Colonic mucosa (tissue), 4 donors: ENCODE measurements at regions not wholly inside any gene's neighbourhood (a gene's known extent, or its start where the extent isn't known, plus 50 kb on each side); places are given as distances from the start of the nearest gene placed in this dataset.

Experiments
- DNase-seq: peaks from one replicate; pipeline ENCODE4 v3.0.0-alpha.2; 2020
- H3K27ac ChIP-seq: fragments of 200-600 bp; one replicate; pipeline ENCODE4 v1.8.0; 2021
- H3K27me3 ChIP-seq: fragments of 200-600 bp; one replicate; pipeline ENCODE4 v1.8.0; 2021
- H3K36me3 ChIP-seq: fragments of 200-600 bp; one replicate; pipeline ENCODE4 v1.8.0; 2021
- H3K4me1 ChIP-seq: fragments of 200-600 bp; one replicate; pipeline ENCODE4 v1.8.0; 2021; ENCODE audit warnings: mild to moderate bottlenecking
- H3K4me3 ChIP-seq: fragments of 200-600 bp; one replicate; pipeline ENCODE4 v1.8.0; 2021
- H3K9ac ChIP-seq, 2 donors: one replicate each; pipeline ENCODE4 v1.7.0; 2013; ENCODE audit warnings: control low read depth in 2 of 2, low read depth in 2 of 2, low read length in 2 of 2
- H3K9me3 ChIP-seq: fragments of 200-600 bp; one replicate; pipeline ENCODE4 v1.8.0; 2021
- intact Hi-C: fragments of 100-400 bp; cut with DNase I; formaldehyde crosslinking; loops from one replicate; pipeline ENCODE4 v1.14.1; 2022
- TF ChIP-seq, protein P1 (sequence below): fragments of 200-600 bp; IDR thresholded peaks from one replicate; pipeline ENCODE4 v1.8.0; 2022; ENCODE audit warnings: antibody characterized with exemption, mild to moderate bottlenecking
- donor health status: healthy.
- donor health status: DM: no; HTN: no; CAD: no.
- donor health status: DM: no; HTN: no; CAD: no.

DNA sequence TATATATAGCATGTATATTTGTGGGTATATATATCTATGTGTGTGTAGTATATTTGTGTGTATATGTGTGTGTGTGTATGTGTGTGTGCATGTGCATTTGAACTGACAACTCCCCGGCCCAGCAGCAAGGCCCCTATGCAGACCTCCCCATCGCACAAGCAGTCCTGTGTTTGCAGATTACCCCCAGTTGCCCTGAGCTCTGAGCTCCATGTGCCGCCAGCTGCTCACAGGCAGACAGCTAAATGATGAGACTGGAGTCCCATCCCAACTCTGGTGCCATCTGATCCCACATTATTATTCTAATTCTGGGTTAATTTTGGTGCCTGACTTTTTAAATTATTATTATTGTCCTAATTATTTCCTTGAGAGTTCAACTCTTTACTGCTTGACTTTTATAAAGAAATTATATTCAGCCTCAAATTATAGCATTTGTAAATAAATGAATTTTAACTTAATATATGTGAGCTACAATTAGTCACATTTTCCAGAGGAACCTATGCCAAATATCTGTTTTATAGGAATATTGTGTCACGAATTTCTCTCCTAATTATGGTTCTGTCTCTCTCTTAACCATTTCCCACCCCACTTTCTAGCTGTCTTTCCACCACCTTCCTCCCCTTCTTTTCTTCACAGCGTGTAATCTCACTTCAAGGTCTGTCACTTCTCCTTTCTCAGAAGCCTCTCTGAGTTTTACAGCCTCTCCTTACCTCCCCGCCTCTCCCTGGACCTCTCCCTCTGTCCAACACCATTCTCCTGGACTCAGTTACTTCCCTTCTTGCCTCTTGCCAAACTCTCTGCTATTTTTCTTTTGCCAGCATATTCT is 90.6 kb upstream of the SYNDIG1 start:
- Histone ChIP-seq H3K36me3 (no peaks in the 10 kb centered on the region), H3K27me3 (no peaks in the 10 kb centered on the region), H3K4me1 (no peaks in the 10 kb centered on the region), H3K4me3 (no peak overlapping the region), H3K9ac (no peak overlapping the region), H3K9me3 (no peaks in the 10 kb centered on the region), H3K27ac (no peak overlapping the region)
- TF ChIP-seq, protein P1, sequence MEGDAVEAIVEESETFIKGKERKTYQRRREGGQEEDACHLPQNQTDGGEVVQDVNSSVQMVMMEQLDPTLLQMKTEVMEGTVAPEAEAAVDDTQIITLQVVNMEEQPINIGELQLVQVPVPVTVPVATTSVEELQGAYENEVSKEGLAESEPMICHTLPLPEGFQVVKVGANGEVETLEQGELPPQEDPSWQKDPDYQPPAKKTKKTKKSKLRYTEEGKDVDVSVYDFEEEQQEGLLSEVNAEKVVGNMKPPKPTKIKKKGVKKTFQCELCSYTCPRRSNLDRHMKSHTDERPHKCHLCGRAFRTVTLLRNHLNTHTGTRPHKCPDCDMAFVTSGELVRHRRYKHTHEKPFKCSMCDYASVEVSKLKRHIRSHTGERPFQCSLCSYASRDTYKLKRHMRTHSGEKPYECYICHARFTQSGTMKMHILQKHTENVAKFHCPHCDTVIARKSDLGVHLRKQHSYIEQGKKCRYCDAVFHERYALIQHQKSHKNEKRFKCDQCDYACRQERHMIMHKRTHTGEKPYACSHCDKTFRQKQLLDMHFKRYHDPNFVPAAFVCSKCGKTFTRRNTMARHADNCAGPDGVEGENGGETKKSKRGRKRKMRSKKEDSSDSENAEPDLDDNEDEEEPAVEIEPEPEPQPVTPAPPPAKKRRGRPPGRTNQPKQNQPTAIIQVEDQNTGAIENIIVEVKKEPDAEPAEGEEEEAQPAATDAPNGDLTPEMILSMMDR = no peak
- DNase-seq = no peak
- intact Hi-C loops = no loop called here

- Histone ChIP-seq H3K4me3 (no peak overlapping the region), H3K9me3 (no peaks in the 10 kb centered on the region), H3K36me3 (no peaks in the 10 kb centered on the region), H3K27me3 (no peaks in the 10 kb centered on the region), H3K9ac (no peak overlapping the region), H3K4me1 (no peaks in the 10 kb centered on the region), H3K27ac (no peak overlapping the region)
- DNase-seq = no peak
- TF ChIP-seq, protein P1 = no peak
- intact Hi-C loops = no loop called here
Measured at GRCh38 chr20:24376311-24377099, 92.9 kb upstream of the SYNDIG1 start.

DNA sequence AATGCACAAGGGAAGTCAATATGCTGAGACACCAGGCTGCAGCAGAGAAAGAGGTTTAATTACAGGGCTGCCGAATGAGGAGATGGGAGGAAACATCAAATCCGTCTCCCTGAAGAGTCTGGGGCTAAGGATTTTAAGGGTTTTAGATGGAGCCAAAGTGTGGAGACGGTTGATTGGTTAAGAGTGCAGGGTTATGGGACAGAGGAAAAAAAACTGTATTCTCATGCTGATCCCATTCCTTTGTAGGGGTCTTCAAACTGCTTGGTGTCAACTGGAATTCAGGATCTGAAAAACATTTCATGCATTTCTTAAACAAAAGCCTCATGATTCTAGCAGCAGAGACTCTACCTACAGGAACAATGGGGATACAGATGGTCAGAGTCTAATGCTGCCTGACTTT is 96.1 kb upstream of the SYNDIG1 start:
- TF ChIP-seq, protein P1 = no peak
- Histone ChIP-seq H3K27ac (no peak overlapping the region), H3K4me1 (no peaks in the 10 kb centered on the region), H3K4me3 (no peak overlapping the region), H3K9ac (no peak overlapping the region), H3K27me3 (no peaks in the 10 kb centered on the region), H3K9me3 (no peaks in the 10 kb centered on the region), H3K36me3 (no peaks in the 10 kb centered on the region)
- DNase-seq = no peak
- intact Hi-C loops = no loop called here

DNA sequence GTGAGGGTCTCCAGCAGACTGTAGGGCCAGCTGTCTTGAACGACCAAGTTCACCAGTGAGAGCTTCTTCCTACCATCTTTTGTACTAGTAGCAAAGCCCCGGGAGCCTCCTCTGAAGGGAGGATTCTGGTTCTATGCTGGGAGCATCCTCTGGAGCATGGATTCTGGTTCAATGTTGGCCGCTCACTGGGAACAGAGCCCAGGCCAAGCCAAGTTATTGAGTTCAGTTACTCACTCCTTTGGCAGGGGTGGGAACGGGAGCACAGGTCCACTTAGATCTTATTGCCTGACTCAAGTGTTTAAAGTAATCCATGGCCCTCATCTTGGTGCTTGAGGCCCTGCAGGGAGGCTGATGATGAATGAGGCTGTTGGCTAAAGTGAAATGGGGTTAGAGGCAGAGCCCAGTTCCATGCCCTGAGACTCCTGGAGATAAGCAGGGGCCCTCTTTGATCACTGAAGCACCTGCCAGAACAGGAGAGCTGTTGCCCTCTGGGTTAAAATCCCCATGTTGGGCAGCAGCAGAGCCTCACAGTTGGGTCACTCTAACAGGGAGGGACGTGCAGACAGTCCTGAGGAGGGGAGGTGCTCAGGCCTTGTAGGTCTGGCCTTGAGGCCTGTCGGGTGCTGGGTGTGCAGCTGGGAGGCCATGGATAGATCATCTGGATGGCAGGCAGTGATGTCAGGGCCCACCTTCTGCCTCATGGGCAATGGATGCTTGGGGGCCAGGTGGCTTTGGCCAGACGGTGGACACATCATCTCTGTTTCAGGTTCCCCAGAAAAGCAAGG is 98.3 kb upstream of the SYNDIG1 start:
- no peaks in the 10 kb centered on the region for H3K27me3 ChIP-seq
- H3K9me3 ChIP-seq = no peaks in the 10 kb centered on the region
- DNase-seq = no peak
- no peaks in the 10 kb centered on the region for H3K36me3 ChIP-seq
- H3K4me3 ChIP-seq = no peak overlapping the region
- intact Hi-C loops = no loop called here
- TF ChIP-seq, protein P1 = no peak
- H3K9ac ChIP-seq = no peak overlapping the region
- no peaks in the 10 kb centered on the region for H3K4me1 ChIP-seq
- H3K27ac ChIP-seq = no peak overlapping the region

DNA sequence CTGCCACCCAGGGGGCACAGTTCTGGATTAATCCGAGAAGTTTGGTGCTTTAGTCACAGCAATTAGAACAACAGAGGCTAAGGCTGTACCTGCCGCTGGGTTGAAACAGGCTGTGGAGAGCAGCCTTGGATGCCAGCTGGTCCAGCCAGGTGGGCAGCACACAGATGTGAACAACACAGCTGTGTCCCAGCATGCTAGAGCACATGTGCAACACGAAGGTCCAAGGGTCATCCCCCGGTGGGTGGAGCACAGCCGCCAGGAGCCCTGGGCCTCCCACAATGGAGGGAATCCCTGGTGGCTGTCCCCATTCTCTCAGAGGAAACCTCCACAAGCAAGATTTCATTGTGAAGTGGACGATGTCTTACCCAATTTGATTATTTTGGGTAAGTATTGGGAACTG is 99.2 kb upstream of the SYNDIG1 start:
- no peaks in the 10 kb centered on the region for H3K27me3 ChIP-seq
- intact Hi-C loops = no loop called here
- H3K4me3 ChIP-seq = no peak overlapping the region
- H3K27ac ChIP-seq = no peak overlapping the region
- no peaks in the 10 kb centered on the region for H3K4me1 ChIP-seq
- no peak for DNase-seq
- H3K9me3 ChIP-seq = no peaks in the 10 kb centered on the region
- TF ChIP-seq, protein P1 = no peak
- no peaks in the 10 kb centered on the region for H3K36me3 ChIP-seq
- H3K9ac ChIP-seq = no peak overlapping the region
